Cardiac muscle cell (in vitro differentiated cells and primary cell): ENCODE measurements at regions not wholly inside any gene's neighbourhood (a gene's known extent, or its start where the extent isn't known, plus 50 kb on each side); places are given as distances from the start of the nearest gene placed in this dataset.

Experiments
- DNase-seq, 2 donors: peaks; one replicate each; pipeline versions ENCODE4 v3.0.0 to v3.0.0-alpha.2; 2010 to 2017; ENCODE audit warnings: low read depth in 1 of 2, low spot score in 1 of 2
- H3K27ac ChIP-seq: fragments of 200-600 bp; sonication (generic); 2 replicates; pipeline ENCODE4 v1.5.1; 2016
- H3K27me3 ChIP-seq: fragments of 200-600 bp; sonication (generic); 2 replicates; pipeline ENCODE4 v1.6.0; 2016; ENCODE audit warnings: control low read depth
- H3K36me3 ChIP-seq: fragments of 200-600 bp; sonication (generic); 2 replicates; pipeline ENCODE4 v1.5.1; 2016; ENCODE audit warnings: control low read depth
- H3K4me1 ChIP-seq: fragments of 200-600 bp; sonication (generic); 2 replicates; pipeline ENCODE4 v1.8.1; 2017; ENCODE audit warnings: low read depth, mild to moderate bottlenecking, mixed run types
- H3K4me3 ChIP-seq: fragments of 200-600 bp; sonication (generic); 2 replicates; pipeline ENCODE4 v1.5.1; 2016; ENCODE audit warnings: mild to moderate bottlenecking
- H3K9me3 ChIP-seq: fragments of 200-600 bp; sonication (generic); 2 replicates; pipeline ENCODE4 v1.5.1; 2017; ENCODE audit warnings: low read depth, mild to moderate bottlenecking, control low read depth
- CTCF ChIP-seq: IDR thresholded peaks from 2 replicates; pipeline ENCODE4 v1.5.1; 2012; ENCODE audit warnings: low read depth, mild to moderate bottlenecking, low read length

GRCh38 chr11:109086931-109087330, 335.1 kb upstream of the C11orf87 start:
- DNase-seq = no peak
- no peaks in the 10 kb centered on the region for H3K36me3 ChIP-seq
- H3K4me1 ChIP-seq = no peaks in the 10 kb centered on the region
- no peak overlapping the region for H3K4me3 ChIP-seq
- no peaks in the 10 kb centered on the region for H3K27me3 ChIP-seq
- no peaks in the 10 kb centered on the region for H3K9me3 ChIP-seq
- TF ChIP-seq CTCF = no peak
- H3K27ac ChIP-seq = no peak overlapping the region

GRCh38 chr11:109088086-109088485, 333.9 kb upstream of the C11orf87 start:
- no peak overlapping the region for H3K27ac ChIP-seq
- no peak for DNase-seq
- no peak overlapping the region for H3K4me3 ChIP-seq
- no peaks in the 10 kb centered on the region for H3K9me3 ChIP-seq
- H3K36me3 ChIP-seq = no peaks in the 10 kb centered on the region
- no peak for TF ChIP-seq CTCF
- H3K27me3 ChIP-seq = no peaks in the 10 kb centered on the region
- no peaks in the 10 kb centered on the region for H3K4me1 ChIP-seq

GRCh38 chr11:109089144-109089543, 332.8 kb upstream of the C11orf87 start:
- no peaks in the 10 kb centered on the region for H3K27me3 ChIP-seq
- no peak overlapping the region for H3K4me3 ChIP-seq
- H3K4me1 ChIP-seq = no peaks in the 10 kb centered on the region
- H3K27ac ChIP-seq = no peak overlapping the region
- H3K9me3 ChIP-seq = no peaks in the 10 kb centered on the region
- TF ChIP-seq CTCF = no peak
- H3K36me3 ChIP-seq = no peaks in the 10 kb centered on the region
- DNase-seq = no peak

- H3K4me3 ChIP-seq = no peak overlapping the region
- H3K27ac ChIP-seq = no peak overlapping the region
- no peaks in the 10 kb centered on the region for H3K9me3 ChIP-seq
- no peaks in the 10 kb centered on the region for H3K27me3 ChIP-seq
- DNase-seq = no peak
- no peaks in the 10 kb centered on the region for H3K4me1 ChIP-seq
- H3K36me3 ChIP-seq = no peaks in the 10 kb centered on the region
- TF ChIP-seq CTCF = no peak
Measured at GRCh38 chr11:109093354-109093753, 328.6 kb upstream of the C11orf87 start.

- H3K36me3 ChIP-seq = no peaks in the 10 kb centered on the region
- H3K4me1 ChIP-seq = no peaks in the 10 kb centered on the region
- no peaks in the 10 kb centered on the region for H3K27me3 ChIP-seq
- no peak overlapping the region for H3K27ac ChIP-seq
- no peak for TF ChIP-seq CTCF
- no peak for DNase-seq
- H3K4me3 ChIP-seq = no peak overlapping the region
- H3K9me3 ChIP-seq = no peaks in the 10 kb centered on the region
Measured at GRCh38 chr11:109096266-109096665, 325.7 kb upstream of the C11orf87 start.
